DND-41 (cell line): ENCODE measurements at regions not wholly inside any gene's neighbourhood (a gene's known extent, or its start where the extent isn't known, plus 50 kb on each side); places are given as distances from the start of the nearest gene placed in this dataset.
A peak's percentile ranks its signal among the peaks of the same experiment; 100 is the strongest.

ENCODE experiments used
- ATAC-seq: fragments of 200-7000 bp; cut with Tn5 transposase; 3 replicates; pipeline ENCODE4 v1.9.1; 2021; ENCODE audit warnings: low read depth; ENCODE audit not compliant: insufficient read depth
- DNase-seq: peaks from one replicate; pipeline ENCODE4 v3.0.0-alpha.2; 2020
- H2AFZ ChIP-seq: 2 replicates; pipeline ENCODE4 v1.6.0; 2012; ENCODE audit warnings: low read depth, low read length
- H3K27ac ChIP-seq: 2 replicates; pipeline ENCODE4 v1.5.1; 2012; ENCODE audit warnings: low read length, inconsistent platforms
- H3K27me3 ChIP-seq: fragments of 200-600 bp; sonication (generic); 2 replicates; pipeline ENCODE4 v1.6.0; 2012; ENCODE audit warnings: low read length, mild to moderate bottlenecking, inconsistent platforms; ENCODE audit not compliant: insufficient read depth, poor library complexity
- H3K36me3 ChIP-seq: 2 replicates; pipeline ENCODE4 v1.5.1; 2012; ENCODE audit warnings: low read length, inconsistent platforms; ENCODE audit not compliant: insufficient read depth
- H3K4me1 ChIP-seq: 2 replicates; pipeline ENCODE4 v1.5.1; 2012; ENCODE audit warnings: mild to moderate bottlenecking, low read length; ENCODE audit not compliant: insufficient read depth
- H3K4me2 ChIP-seq: 2 replicates; pipeline ENCODE4 v1.6.0; 2012; ENCODE audit warnings: mild to moderate bottlenecking, moderate library complexity, low read length, inconsistent platforms; ENCODE audit not compliant: insufficient read depth
- H3K4me3 ChIP-seq, 2 experiments: fragments of 200-600 bp in 1 of 2; shearing (Covaris generic) in 1 of 2; 2 replicates each; pipeline ENCODE4 v1.5.1; 2012 to 2016; ENCODE audit warnings: inconsistent platforms in 2 of 2, low read length in 2 of 2, mild to moderate bottlenecking in 2 of 2, low read depth in 1 of 2, moderate library complexity in 1 of 2
- H3K79me2 ChIP-seq: 2 replicates; pipeline ENCODE4 v1.6.0; 2012; ENCODE audit warnings: low read length, inconsistent platforms; ENCODE audit not compliant: insufficient read depth
- H3K9ac ChIP-seq: 2 replicates; pipeline ENCODE4 v1.6.0; 2012; ENCODE audit warnings: low read depth, mild to moderate bottlenecking, inconsistent platforms, low read length, moderate library complexity
- H3K9me3 ChIP-seq: 2 replicates; pipeline ENCODE4 v1.5.1; 2012; ENCODE audit warnings: low read length, moderate library complexity, mild to moderate bottlenecking, inconsistent platforms; ENCODE audit not compliant: insufficient read depth, severe bottlenecking
- H4K20me1 ChIP-seq: 2 replicates; pipeline ENCODE4 v1.6.0; 2012; ENCODE audit warnings: low read length; ENCODE audit not compliant: insufficient read depth
- EZH2 ChIP-seq: IDR thresholded peaks from 3 replicates; pipeline ENCODE4 v1.6.1; 2012; ENCODE audit warnings: borderline replicate concordance, low read depth, mild to moderate bottlenecking, moderate library complexity, low read length, inconsistent platforms; ENCODE audit not compliant: severe bottlenecking
- TF ChIP-seq, protein P1 (sequence below): IDR thresholded peaks from 2 replicates; pipeline ENCODE4 v1.5.1; 2012; ENCODE audit warnings: borderline replicate concordance, low read length, moderate library complexity, mild to moderate bottlenecking; ENCODE audit not compliant: poor library complexity, severe bottlenecking; ENCODE audit errors: extremely low read depth

DNA sequence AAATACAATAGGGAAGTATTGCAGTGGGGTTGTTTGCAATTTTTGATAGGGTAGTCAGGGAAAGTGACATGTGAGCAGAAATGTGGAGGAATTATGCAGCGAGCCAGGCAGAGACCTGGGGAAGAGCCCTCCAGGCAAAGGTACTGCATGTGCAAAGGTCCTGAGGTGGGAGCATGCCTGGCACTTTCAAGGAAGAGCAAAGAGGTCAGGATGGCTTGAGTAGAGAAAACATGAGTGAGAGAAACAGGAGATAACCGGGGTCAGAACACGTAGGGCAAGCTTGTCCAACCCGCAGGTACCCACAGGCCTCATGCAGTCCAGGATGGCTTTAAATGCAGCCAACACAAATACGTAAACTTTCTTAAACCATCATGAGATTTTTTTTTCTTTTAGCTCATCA, 71.0 kb downstream of the COQ2 start:
- no peak overlapping the region for H3K4me3 ChIP-seq
- no peaks in the 10 kb centered on the region for H3K36me3 ChIP-seq
- TF ChIP-seq EZH2: no peak
- TF ChIP-seq, protein P1, sequence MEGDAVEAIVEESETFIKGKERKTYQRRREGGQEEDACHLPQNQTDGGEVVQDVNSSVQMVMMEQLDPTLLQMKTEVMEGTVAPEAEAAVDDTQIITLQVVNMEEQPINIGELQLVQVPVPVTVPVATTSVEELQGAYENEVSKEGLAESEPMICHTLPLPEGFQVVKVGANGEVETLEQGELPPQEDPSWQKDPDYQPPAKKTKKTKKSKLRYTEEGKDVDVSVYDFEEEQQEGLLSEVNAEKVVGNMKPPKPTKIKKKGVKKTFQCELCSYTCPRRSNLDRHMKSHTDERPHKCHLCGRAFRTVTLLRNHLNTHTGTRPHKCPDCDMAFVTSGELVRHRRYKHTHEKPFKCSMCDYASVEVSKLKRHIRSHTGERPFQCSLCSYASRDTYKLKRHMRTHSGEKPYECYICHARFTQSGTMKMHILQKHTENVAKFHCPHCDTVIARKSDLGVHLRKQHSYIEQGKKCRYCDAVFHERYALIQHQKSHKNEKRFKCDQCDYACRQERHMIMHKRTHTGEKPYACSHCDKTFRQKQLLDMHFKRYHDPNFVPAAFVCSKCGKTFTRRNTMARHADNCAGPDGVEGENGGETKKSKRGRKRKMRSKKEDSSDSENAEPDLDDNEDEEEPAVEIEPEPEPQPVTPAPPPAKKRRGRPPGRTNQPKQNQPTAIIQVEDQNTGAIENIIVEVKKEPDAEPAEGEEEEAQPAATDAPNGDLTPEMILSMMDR: no peak
- no peak overlapping the region for H3K27ac ChIP-seq
- no peak overlapping the region for H3K9ac ChIP-seq
- H3K9me3 ChIP-seq: no peaks in the 10 kb centered on the region
- no peak for ATAC-seq
- H3K4me1 ChIP-seq: peaks cover 34% of the 10 kb centered on the region
- no peak overlapping the region for H2AFZ ChIP-seq
- H3K27me3 ChIP-seq: no peaks in the 10 kb centered on the region
- no peak for DNase-seq
- no peaks in the 10 kb centered on the region for H4K20me1 ChIP-seq
- no peak overlapping the region for H3K4me2 ChIP-seq
- H3K79me2 ChIP-seq: no peaks in the 10 kb centered on the region

- Histone ChIP-seq H3K4me3 (no peak overlapping the region), H3K4me2 (no peak overlapping the region), H3K27me3 (no peaks in the 10 kb centered on the region), H2AFZ (no peak overlapping the region), H4K20me1 (no peaks in the 10 kb centered on the region), H3K4me1 (peaks cover 20% of the 10 kb centered on the region), H3K79me2 (no peaks in the 10 kb centered on the region), H3K9me3 (no peaks in the 10 kb centered on the region), H3K36me3 (no peaks in the 10 kb centered on the region), H3K9ac (no peak overlapping the region), H3K27ac (no peak overlapping the region)
- DNase-seq: no peak
- peak; percentile 27; the same call in 1 of the 3 replicates for ATAC-seq
- TF ChIP-seq, protein P1: no peak
- TF ChIP-seq EZH2: no peak
Observed at GRCh38 chr4:83212041-83212851, 72.4 kb downstream of the COQ2 start.

- H3K4me1 ChIP-seq: peaks cover 9% of the 10 kb centered on the region
- no peak overlapping the region for H3K27ac ChIP-seq
- no peak overlapping the region for H3K9ac ChIP-seq
- TF ChIP-seq EZH2: no peak
- TF ChIP-seq, protein P1: no peak
- no peaks in the 10 kb centered on the region for H3K9me3 ChIP-seq
- H4K20me1 ChIP-seq: no peaks in the 10 kb centered on the region
- no peaks in the 10 kb centered on the region for H3K27me3 ChIP-seq
- no peak overlapping the region for H3K4me3 ChIP-seq
- DNase-seq (no peak), ATAC-seq (no peak)
- no peaks in the 10 kb centered on the region for H3K79me2 ChIP-seq
- no peaks in the 10 kb centered on the region for H3K36me3 ChIP-seq
- no peak overlapping the region for H2AFZ ChIP-seq
- H3K4me2 ChIP-seq: no peak overlapping the region
Observed at GRCh38 chr4:83209419-83209818, 75.2 kb downstream of the COQ2 start.
